ENCODE measurements at regions not wholly inside any gene's neighbourhood (a gene's known extent, or its start where the extent isn't known, plus 50 kb on each side); places are given as distances from the start of the nearest gene placed in this dataset.
"Not testable (repeated sequence)": the region's sequence is repeated elsewhere in the genome, so short reads cannot be mapped to it uniquely, and the experiment has no call there.

DNA sequence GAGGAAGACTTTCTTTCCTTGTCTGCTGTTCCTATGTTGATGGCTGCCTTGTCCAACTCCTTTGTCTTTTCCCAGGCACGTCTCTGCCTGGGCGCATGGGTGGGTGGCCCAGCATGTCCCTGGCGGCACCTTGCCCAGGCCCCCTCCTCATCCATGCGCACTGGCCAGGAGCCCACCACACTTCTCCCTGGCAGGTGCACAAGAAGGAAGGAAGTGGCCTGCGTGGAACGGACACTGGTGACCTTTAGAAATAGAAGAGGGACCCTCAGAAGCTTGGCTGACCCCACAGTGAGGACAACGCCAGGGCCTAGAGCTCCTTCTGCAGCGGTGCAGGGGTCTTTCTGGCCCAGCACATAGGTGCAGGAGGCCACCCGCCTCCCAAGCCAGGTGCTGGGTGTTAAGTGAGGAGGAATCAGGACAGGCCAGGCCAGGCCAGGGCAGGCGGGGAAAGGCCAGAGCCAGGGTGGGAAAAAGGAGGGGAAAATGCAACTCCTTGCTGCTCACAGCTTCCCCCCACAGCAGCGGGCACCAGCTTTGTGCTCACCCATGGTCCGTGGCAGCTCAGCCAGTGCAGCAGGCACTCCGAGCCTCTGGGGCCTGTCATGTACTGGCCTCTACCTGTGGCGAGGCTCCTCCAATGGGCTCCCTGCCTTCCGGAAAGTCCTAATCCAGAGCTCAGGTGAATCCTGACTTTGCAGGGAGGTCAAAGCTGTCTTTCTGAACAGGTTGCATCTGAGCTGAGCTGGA lies 104.0 kb downstream of the SOX1 start:
- DNase-seq (ENCODE audit: low spot score) = no peak

DNA sequence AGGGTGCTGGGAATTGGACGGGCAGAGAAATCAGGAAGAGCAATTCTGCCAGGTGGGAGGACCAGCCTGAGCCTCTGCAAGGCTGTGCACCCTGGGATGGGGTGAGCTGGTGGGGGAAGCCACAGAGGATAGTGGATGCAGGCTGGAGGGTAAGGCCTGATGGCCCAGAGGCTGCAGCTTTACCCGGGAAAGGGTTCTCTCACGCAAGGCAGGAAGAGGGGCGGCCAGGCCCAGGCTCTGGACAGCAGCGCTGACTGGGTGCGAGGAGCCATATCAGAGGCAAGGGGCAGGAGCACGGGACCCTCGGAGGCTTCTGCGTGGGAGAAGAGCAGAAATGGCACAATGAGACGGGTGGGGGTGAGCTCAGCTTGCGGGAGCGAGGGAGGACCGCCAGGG lies 104.6 kb downstream of the SOX1 start:
- no peak for DNase-seq (ENCODE audit: low spot score)
- in situ Hi-C loops (cut with HindIII; ENCODE audit: low sequenced_read_pairs) = no loop called here

More for the DNA sequence above, 104.0 kb downstream of the SOX1 start:
- in situ Hi-C loops (cut with HindIII; ENCODE audit: low sequenced_read_pairs) = no loop called here

DNA sequence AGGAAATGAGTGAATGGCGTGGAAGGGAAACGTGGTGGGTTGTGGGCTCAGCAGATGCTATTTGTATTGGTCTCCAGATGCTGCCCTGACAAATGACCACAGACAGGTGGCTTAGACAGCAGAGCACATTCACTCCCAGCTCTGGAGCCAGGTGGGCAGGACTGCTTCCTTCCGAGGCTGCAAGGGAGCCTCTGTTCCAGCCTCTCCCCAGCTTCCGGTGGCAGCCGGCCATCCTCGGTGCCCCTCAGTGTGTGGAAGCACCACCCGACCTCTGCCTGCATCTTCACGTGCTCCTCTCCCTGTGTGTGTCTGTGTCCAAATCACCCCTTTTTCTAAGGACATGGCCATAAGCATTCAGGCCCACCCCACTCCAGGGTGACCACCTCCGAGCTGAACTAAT lies 105.1 kb downstream of the SOX1 start:
- in situ Hi-C loops (cut with HindIII; ENCODE audit: low sequenced_read_pairs) = no loop called here
- DNase-seq (ENCODE audit: low spot score) = no peak

DNA sequence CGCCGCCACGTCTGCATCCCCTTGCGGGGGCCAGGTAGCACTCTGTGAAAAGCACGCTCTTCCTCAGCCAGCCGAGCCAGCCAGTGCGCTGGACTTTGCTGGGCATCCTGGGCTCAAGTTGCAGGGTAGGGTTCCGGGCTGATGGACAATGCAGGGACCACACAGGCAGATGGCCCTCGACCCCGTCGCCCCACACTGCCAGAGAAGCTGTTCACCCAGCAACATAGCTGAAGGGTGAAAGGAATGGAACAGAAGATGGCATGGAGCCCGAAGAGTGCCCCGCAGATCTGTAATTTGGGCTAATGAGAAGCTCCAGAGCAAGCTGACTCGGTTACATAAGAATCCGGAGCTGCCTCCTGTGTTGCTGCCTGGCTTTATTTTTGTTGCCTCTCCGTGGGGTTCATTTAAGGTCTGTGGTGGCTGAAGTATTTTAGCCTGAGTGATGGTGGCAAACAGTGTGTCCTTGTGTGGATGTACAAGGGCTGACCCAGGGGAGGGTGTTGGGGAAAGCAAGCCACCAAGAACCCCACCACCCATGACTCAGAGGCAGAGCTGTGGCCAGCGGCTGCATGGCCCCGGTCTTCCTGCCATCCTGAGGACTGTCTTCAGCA lies 105.8 kb downstream of the SOX1 start:
- DNase-seq (ENCODE audit: low spot score) = peak; percentile 39
- in situ Hi-C loops (cut with HindIII; ENCODE audit: low sequenced_read_pairs) = no loop called here

DNA sequence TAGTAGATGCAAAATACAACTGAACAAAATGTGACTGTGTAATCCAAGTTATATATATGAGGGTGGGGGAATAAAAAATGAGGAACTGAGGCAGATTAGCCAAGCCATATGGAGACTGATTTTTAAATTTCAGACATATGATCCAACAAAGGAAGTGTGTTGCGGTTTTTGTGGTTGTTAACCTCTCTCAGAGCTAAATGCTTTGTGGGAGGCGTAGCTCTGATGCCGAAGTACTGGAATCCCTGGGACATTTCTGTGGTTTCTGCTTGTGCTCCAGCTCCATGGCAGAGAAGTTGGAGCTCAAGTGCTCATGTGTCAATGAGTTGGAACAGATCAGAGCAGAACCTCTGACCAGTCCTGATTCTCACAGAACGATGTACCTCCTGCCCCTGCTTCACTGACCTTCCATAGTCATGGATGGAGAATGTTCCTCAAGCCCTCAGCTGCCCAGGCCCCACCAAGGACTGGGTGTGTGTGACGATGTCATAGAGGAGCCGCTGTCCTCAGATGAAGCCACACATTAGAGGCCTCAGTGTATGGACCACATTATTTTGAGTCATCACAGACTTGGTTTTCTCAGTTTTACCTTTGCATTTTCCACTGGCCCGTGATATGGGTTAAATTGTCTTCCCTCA lies 107.6 kb downstream of the SOX1 start:
- in situ Hi-C loops (cut with HindIII; ENCODE audit: low sequenced_read_pairs) = no loop called here
- no peak for DNase-seq (ENCODE audit: low spot score)

DNA sequence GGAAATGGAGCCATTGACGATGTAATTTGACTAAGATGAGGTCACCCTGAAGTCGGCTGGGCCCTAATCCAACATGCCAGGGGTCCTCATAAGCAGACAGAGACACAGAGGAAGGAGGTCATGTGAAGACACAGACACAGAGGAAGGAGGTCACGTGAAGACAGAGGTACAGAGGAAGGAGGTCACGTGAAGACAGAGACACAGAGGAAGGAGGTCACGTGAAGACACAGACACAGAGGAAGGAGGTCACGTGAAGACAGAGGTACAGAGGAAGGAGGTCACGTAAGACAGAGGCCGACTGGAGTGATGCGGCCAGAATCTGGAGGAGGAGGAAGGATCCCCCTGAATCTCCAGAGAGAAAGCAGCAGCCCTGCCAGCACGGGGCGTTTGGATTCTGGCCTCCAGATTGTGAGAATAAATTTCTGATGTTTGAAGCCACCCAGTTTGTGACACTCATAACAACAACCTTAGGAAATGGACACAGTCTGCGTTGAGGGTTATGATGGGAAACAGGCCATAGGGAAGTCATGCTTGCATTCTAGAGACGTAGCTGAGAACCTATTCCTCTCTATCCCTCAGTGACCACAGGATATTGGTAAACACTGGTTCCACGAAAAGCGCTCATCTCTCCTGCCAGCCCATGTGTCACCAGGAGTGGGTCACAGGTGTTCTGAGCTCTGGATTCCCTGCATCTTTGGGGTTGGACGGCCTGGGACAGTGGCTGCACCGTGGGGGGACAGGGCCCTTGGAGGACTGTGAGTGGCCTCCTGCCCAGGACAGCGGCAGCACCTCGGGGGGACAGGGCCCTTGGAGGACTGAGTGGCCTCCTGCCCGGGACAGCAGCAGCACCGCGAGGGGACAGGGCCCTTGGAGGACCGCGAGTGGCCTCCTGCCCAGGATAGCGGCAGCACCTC lies 108.5 kb downstream of the SOX1 start:
- in situ Hi-C loops (cut with HindIII; ENCODE audit: low sequenced_read_pairs) = no loop called here
- no peak for DNase-seq (ENCODE audit: low spot score)

DNA sequence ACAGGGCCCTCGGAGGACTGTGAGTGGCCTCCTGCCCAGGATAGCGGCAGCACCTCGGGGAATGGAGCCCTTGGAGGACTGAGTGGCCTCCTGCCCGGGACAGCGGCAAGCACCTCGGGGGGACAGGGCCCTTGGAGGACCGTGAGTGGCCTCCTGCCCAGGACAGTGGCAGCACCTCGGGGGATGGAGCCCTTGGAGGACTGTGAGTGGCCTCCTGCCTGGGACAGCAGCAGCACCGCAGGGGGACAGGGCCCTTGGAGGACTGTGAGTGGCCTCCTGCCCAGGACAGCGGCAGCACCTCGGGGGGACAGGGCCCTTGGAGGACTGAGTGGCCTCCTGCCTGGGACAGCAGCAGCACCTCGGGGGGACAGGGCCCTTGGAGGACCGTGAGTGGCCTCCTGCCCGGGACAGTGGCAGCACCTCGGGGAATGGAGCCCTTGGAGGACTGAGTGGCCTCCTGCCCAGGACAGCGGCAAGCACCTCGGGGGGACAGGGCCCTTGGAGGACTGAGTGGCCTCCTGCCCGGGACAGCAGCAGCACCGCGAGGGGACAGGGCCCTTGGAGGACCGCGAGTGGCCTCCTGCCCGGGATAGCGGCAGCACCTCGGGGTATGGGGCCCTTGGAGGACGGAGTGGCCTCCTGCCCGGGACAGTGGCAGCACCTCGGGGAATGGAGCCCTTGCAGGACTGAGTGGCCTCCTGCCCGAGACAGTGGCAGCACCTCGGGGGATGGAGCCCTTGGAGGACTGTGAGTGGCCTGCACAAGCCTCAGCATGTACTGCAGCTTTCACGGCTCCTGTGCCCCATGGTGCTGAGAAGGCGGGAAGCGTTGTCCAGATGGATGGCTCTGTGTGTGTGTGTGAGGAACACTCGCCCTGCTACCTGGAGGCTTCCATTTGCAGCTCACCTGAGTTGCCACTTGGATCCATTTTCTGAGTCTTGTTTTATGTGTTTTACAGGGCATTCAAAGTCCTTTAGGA lies 109.5 kb downstream of the SOX1 start:
- in situ Hi-C loops (cut with HindIII; ENCODE audit: low sequenced_read_pairs); DNase-seq (ENCODE audit: low spot score): not testable (repeated sequence)

DNA sequence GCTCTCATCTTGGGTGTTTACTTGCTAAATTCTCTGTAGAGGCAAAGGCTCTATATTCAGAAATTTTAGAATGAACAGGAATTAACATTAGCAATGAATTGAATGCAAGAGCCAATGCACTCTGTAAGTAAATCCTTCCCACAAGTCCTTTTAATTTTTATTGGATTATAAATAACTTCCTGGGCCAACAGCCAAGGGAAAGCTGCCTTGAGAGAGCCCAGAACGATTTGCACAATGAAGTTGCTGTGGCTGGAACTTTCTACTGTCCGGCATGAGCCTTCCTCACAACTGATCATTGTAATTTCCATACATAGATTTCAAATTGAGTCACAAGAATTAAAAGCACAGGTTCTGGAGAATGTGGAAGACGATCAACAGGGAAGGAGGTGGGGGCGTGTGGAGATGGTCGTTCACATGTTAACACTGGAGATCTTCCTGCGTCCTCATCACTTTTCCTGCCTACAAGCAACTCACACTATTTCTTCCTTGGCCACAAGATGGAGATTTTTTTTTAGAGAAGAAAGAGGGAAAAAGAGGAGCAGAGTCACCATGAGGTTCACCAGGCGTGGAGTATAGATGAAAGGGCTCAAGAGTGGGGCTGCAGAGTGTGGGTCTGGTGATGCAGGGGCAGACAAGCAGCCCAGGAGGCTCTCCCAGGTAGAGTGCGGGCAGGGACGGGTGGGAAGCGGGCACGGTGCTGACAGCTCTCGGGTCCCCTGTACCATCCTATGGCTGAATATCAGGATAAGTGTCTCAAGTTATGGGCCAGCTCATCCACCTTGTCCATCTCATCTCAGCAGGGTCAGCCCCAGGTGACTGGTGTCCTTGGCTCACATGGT lies 110.7 kb downstream of the SOX1 start:
- DNase-seq (ENCODE audit: low spot score) = peak; percentile 5

DNA sequence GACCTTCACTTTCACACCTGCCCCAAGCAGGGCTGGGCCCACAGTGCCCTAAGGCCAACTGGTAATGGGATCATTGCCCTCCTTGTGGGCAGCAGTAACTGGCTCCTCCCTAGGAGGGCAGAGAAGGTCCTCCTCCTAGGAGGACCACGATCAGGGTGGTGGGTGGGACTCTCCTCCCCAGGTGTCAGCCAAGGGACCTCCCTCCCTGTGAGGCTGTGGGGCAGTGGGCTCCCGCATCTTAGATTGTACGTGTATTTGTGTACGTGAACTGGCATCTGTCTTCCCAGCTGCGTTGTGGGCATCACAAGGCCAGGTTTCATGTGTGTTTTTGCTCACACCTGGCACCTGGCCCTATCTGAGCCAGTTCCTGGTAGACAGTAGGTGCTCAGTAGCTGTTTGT lies 111.8 kb downstream of the SOX1 start:
- in situ Hi-C loops (cut with HindIII; ENCODE audit: low sequenced_read_pairs) = no loop called here
- no peak for DNase-seq (ENCODE audit: low spot score)

More for the DNA sequence above, 110.7 kb downstream of the SOX1 start:
- in situ Hi-C loops (cut with HindIII; ENCODE audit: low sequenced_read_pairs) = no loop called here

DNA sequence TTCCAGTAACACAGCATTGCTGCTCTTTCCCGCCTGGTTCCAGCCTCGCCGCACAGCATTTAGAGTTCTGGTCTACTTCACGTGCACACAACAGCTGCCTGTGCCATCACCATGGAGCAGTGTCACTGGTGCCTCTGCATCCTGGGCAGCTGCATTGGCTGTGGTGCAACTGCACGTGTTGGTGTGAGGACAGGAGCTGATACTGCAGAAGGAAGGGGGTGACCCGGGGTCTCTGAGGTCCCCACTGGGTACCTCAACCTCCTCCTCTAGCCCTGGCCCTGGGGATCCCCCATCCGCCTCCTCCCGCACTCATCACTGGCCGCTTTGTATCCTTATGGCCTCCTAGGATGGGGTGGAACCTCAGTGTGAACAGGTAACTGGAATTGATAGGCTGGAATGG lies 112.5 kb downstream of the SOX1 start:
- no peak for DNase-seq (ENCODE audit: low spot score)
- in situ Hi-C loops (cut with HindIII; ENCODE audit: low sequenced_read_pairs) = no loop called here

DNA sequence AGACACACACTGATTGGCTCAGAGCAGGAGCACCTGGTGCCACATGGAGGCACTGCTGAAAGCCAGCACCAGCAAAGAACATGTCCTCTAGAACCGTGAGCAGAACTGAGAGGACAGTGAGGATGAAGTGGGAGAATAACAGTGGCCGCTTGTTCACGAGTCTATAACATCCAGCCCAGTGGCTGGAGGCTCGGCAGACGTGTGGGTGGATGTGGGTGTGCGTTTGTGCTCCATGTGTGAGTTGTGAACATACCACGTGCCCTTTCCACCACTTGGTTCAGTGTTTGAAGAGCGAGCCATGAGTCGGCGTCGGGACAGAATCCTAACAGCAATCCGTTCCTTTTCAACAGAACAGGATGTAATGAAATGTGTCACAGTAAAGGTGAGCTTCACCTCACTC lies 113.0 kb downstream of the SOX1 start:
- no peak for DNase-seq (ENCODE audit: low spot score)
- in situ Hi-C loops (cut with HindIII; ENCODE audit: low sequenced_read_pairs) = no loop called here

DNA sequence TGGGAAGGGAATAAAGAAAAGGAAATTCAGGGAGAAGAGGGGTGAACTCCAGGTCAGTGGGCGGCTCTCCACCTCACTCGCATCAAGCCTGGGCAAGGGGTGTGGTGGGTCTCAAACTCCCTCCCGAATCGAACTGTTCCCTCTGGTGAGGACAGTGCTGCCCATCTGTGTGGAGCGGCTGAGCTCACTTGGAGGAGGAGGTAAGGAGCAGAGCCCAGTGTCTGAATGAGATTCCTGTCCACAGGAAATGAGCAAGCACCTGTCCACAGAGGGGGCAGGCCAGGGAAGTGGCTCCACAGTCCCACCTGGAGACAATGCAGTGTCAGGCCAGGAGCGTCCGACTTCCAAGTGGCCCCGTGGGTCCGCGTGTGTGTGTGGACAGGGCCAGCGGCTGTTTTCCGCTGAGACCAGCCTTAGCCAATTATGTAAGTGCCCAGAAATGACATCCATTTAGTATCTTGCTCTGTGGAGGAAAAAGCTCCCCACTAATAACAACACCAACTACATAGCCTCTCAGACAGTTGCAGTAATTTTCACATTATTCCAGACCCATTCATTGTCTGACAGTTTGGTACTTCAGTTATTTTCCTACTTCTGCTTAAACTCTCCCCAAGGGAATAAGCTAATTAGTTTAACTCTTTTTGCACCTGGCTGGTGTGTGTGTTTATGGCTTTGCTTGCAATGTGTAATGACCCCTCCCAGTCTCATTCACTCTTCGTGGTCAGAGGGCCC lies 114.6 kb downstream of the SOX1 start:
- no peak for DNase-seq (ENCODE audit: low spot score)

DNA sequence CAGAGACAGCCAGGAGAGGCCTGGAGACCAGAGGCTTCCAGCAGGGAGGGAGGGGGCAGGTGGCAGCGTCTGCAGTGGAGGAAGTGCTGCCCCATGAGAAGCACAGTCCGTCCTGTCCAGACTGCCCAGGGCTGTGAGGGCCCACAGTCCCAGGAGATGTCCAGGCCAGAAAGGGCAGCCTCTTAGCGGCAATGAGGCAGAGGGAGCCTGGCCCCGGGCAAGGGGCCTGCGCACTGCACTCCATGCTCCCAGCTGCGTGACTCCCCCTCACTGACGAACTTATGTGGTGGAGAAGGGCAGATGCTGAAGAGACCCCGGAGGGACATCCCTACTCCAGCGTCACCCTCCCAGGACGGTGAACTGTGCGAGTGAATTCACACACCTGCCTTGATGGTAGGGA lies 115.3 kb downstream of the SOX1 start:
- in situ Hi-C loops (cut with HindIII; ENCODE audit: low sequenced_read_pairs) = no loop called here
- no peak for DNase-seq (ENCODE audit: low spot score)

More for the DNA sequence above, 114.6 kb downstream of the SOX1 start:
- in situ Hi-C loops (cut with HindIII; ENCODE audit: low sequenced_read_pairs) = no loop called here

DNA sequence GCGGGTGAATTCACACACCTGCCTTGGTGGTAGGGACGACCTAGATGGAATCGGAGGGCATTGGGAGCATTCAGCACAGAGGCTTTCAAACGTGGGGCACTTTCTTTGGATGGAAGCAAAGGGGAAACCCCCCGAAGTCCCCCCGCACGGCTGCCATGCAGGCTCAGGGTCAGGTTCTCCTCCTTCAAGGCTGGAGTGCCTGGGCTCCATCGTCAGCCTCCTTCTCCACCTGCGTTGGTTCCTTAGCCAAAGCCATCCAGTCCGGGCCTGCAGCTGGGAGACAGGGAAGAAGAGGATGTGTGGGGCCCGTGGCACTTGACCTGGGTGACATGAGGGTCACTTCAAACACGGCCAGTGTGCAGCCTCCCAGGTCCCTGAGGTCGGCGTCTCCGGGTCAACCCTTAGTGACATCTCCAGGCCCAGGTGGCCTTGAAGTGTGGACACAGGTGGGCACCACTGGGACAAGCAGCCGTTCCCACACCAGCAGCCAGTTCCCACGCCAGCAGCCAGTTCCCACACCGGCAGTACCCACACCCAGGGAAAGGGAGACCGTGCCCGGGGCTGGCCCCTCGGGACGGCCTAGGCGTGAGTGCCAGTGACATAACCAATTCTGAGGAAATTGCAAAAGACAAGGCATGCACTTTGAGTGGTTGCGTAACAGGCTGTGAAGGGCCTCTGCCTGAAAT lies 116.0 kb downstream of the SOX1 start:
- in situ Hi-C loops (cut with HindIII; ENCODE audit: low sequenced_read_pairs) = no loop called here
- DNase-seq (ENCODE audit: low spot score) = no peak

DNA sequence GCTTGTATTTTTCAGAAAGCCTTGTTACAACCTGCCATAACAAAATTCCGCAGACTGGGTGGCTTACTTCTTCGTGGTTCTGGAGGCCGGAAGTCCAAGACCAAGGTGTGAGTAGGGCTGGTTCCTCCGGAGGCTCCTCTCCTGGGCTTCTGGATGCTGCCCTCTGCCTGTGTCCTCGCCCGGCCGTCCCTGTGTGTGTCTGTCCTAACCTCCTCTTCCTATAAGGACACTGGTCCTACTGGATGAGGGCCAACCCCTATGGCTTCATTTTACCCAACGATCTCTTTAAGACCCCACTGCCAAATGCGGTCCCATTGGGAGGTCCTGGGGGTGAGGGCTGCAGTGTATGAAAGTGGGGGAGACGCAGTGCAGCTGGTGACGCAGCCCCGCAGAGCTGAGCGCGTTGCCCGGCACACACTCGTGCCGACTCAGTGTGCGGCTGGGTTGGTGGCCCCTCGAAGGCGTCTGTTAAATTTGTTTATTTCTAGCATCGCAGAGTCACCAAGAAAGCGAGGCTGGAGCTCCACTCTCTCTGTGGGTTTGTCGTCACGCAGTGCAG lies 116.7 kb downstream of the SOX1 start:
- in situ Hi-C loops (cut with HindIII; ENCODE audit: low sequenced_read_pairs) = no loop called here
- no peak for DNase-seq (ENCODE audit: low spot score)

DNA sequence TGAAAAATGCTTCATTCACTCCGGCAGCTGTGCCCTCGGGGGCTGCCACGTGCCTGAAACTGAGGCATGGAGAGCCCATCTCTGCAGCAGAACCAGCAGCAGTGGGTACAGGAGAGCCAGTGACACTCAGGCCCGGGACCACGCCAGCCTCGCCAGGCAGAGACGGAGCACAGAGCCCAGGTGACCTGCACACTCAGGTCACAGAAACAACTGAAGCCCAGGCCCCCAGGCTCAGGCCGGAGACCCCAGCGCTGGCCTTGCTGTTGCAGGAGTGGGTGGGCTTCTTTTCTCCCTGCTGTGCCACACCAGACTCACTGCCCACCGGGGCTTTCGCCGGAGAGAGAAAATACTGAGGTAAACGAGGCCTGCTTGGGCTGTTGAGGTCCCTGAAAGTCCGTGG lies 117.3 kb downstream of the SOX1 start:
- in situ Hi-C loops (cut with HindIII; ENCODE audit: low sequenced_read_pairs) = no loop called here
- DNase-seq (ENCODE audit: low spot score) = no peak

All from G401 (cell line).